GM19043 (cell line): ENCODE measurements at regions not wholly inside any gene's neighbourhood (a gene's known extent, or its start where the extent isn't known, plus 50 kb on each side); places are given as distances from the start of the nearest gene placed in this dataset.

Source experiments
- ATAC-seq: cut with Tn5 transposase; IDR thresholded peaks from one replicate; pipeline ENCODE4 v1.9.1; 2021; ENCODE audit warnings: low read depth; ENCODE audit not compliant: unreplicated experiment

GRCh38 chr2:104493698-104494097 lies 360.2 kb upstream of the POU3F3 start:
- ATAC-seq: no peak

- no peak for ATAC-seq
Measured at GRCh38 chr2:104501342-104501741, 352.6 kb upstream of the POU3F3 start.

GRCh38 chr2:104501929-104502328 lies 352.0 kb upstream of the POU3F3 start:
- no peak for ATAC-seq

- ATAC-seq: no peak
Measured at GRCh38 chr2:104502901-104503300, 351.0 kb upstream of the POU3F3 start.

GRCh38 chr2:104504331-104505073 lies 349.4 kb upstream of the POU3F3 start:
- no peak for ATAC-seq

GRCh38 chr2:104518256-104518655 lies 335.7 kb upstream of the POU3F3 start:
- no peak for ATAC-seq

- ATAC-seq: no peak
Measured at GRCh38 chr2:104521247-104521646, 332.7 kb upstream of the POU3F3 start.

GRCh38 chr2:104523921-104524320 lies 330.0 kb upstream of the POU3F3 start:
- no peak for ATAC-seq

- ATAC-seq: no peak
Measured at GRCh38 chr2:104528101-104528500, 325.8 kb upstream of the POU3F3 start.

GRCh38 chr2:104531122-104531521 lies 322.8 kb upstream of the POU3F3 start:
- ATAC-seq: no peak

- ATAC-seq: no peak
Measured at GRCh38 chr2:104537116-104537515, 316.8 kb upstream of the POU3F3 start.

- ATAC-seq: no peak
Measured at GRCh38 chr2:104538077-104538476, 315.8 kb upstream of the POU3F3 start.

- no peak for ATAC-seq
Measured at GRCh38 chr2:104539649-104540048, 314.3 kb upstream of the POU3F3 start.

- no peak for ATAC-seq
Measured at GRCh38 chr2:104545055-104545454, 308.9 kb upstream of the POU3F3 start.

- no peak for ATAC-seq
Measured at GRCh38 chr2:104546537-104546936, 307.4 kb upstream of the POU3F3 start.

- no peak for ATAC-seq
Measured at GRCh38 chr2:104547221-104547620, 306.7 kb upstream of the POU3F3 start.

- ATAC-seq: no peak
Measured at GRCh38 chr2:104561251-104561650, 292.7 kb upstream of the POU3F3 start.

- no peak for ATAC-seq
Measured at GRCh38 chr2:104562537-104562936, 291.4 kb upstream of the POU3F3 start.

- no peak for ATAC-seq
Measured at GRCh38 chr2:104563398-104563996, 290.4 kb upstream of the POU3F3 start.

- no peak for ATAC-seq
Measured at GRCh38 chr2:104568247-104568646, 285.7 kb upstream of the POU3F3 start.

- no peak for ATAC-seq
Measured at GRCh38 chr2:104570259-104570658, 283.7 kb upstream of the POU3F3 start.

GRCh38 chr2:104572834-104573233 lies 281.1 kb upstream of the POU3F3 start:
- ATAC-seq: no peak
